Mucosa of stomach (tissue), 1 donor: ENCODE measurements at regions not wholly inside any gene's neighbourhood (a gene's known extent, or its start where the extent isn't known, plus 50 kb on each side); places are given as distances from the start of the nearest gene placed in this dataset.
"Not testable (repeated sequence)": the region's sequence is repeated elsewhere in the genome, so short reads cannot be mapped to it uniquely, and the experiment has no call there.

Experiments used
- H3K27me3 ChIP-seq: one replicate; pipeline ENCODE4 v1.7.0; 2013; ENCODE audit warnings: mild to moderate bottlenecking, low read length; ENCODE audit not compliant: control insufficient read depth, insufficient read depth
- H3K36me3 ChIP-seq: one replicate; pipeline ENCODE4 v1.7.0; 2013; ENCODE audit warnings: low read length; ENCODE audit not compliant: control insufficient read depth, insufficient read depth
- H3K4me1 ChIP-seq: one replicate; pipeline ENCODE4 v1.7.0; 2013; ENCODE audit warnings: mild to moderate bottlenecking, low read length; ENCODE audit not compliant: control insufficient read depth, insufficient read depth
- H3K4me3 ChIP-seq: one replicate; pipeline ENCODE4 v1.7.0; 2013; ENCODE audit warnings: low read length
- H3K9ac ChIP-seq: one replicate; pipeline ENCODE4 v1.7.0; 2013; ENCODE audit warnings: mild to moderate bottlenecking, low read length, moderate library complexity
- H3K9me3 ChIP-seq: one replicate; pipeline ENCODE4 v1.7.0; 2013; ENCODE audit warnings: mild to moderate bottlenecking, low read length, moderate library complexity; ENCODE audit not compliant: control insufficient read depth
- donor health status: Pancreatic carcinoma.

DNA sequence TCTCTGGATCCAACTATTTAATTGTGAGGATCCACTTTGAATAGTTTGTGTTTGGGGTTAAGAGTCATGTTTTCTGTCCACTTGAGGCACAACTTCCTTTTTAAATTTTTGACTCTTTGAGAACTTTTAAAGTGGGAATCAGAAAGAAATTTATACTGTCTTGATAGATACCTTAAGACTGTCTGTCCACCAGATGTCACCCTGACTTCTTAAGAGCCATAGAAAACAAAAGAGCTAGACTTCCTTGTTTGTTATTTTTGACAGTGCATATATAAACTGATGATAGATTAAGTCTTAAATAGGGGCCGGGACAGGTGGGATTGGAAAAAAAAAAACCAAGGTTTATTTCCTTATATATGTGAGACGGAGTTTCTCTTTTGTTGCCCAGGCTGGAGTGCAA is 52.1 kb upstream of the WDR72 start:
- Histone ChIP-seq H3K36me3 (no peaks in the 10 kb centered on the region), H3K27me3 (no peaks in the 10 kb centered on the region), H3K4me1 (no peaks in the 10 kb centered on the region), H3K9ac (peak overlapping the region; percentile 28), H3K4me3 (no peak overlapping the region), H3K9me3 (no peaks in the 10 kb centered on the region)

DNA sequence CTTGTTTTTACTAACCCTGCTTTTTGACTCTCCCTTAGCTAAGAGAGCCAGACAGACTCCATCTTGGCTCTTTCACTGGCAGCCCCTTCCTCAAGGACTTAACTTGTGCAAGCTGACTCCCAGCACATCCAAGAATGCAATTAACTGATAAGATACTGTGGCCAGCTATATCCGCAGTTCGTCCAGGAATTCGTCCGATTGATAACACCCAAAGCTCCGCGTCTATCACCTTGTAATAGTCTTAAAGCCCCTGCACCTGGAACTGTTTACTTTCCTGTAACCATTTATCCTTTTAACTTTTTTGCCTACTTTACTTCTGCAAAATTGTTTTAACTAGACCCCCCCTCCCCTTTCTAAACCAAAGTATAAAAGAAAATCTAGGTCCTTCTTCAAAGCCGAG is 50.8 kb upstream of the WDR72 start:
- not testable (repeated sequence) for H3K27me3 ChIP-seq, H3K4me3 ChIP-seq, H3K9me3 ChIP-seq, H3K36me3 ChIP-seq, H3K9ac ChIP-seq, H3K4me1 ChIP-seq
